ENCODE measurements at regions not wholly inside any gene's neighbourhood (a gene's known extent, or its start where the extent isn't known, plus 50 kb on each side); places are given as distances from the start of the nearest gene placed in this dataset.

GRCh38 chr2:44112096-44112495 lies 56.6 kb upstream of the PPM1B start:
- Histone ChIP-seq H3K23ac (ENCODE audit: insufficient read length, low read depth, low read length) (no peak overlapping the region), H2BK20ac (ENCODE audit: low read depth, low read length, poor library complexity, severe bottlenecking) (no peak overlapping the region), H2AK5ac (ENCODE audit: insufficient read length, low read length) (no peak overlapping the region), H4K91ac (ENCODE audit: insufficient read length, low read depth, low read length) (no peak overlapping the region), H3K9me3 (ENCODE audit: control insufficient read depth, low read depth, low read length) (no peaks in the 10 kb centered on the region), H3K79me1 (ENCODE audit: insufficient read depth, low read depth, low read length, poor library complexity, severe bottlenecking) (no peaks in the 10 kb centered on the region), H2BK120ac (ENCODE audit: low read depth, low read length, poor library complexity, severe bottlenecking) (no peak overlapping the region), H4K20me1 (ENCODE audit: control insufficient read depth, insufficient read depth, insufficient read length) (no peaks in the 10 kb centered on the region), H3K4me1 (ENCODE audit: insufficient read depth, low read length) (no peaks in the 10 kb centered on the region; the same call in 1 of the 2 replicates), H3T11ph (ENCODE audit: low read length) (no peak overlapping the region), H2BK5ac (ENCODE audit: insufficient read length, low read length) (no peak overlapping the region), H3K27ac (ENCODE audit: insufficient read length, low read depth, low read length) (no peak overlapping the region), H3K9ac (ENCODE audit: extremely low read depth, insufficient read length, low read length) (no peak overlapping the region), H4K8ac (replicated peaks; ENCODE audit: insufficient read length, low read depth, low read length) (no peak overlapping the region), H3K4ac (ENCODE audit: low read depth, low read length) (no peak overlapping the region), H3K23me2 (ENCODE audit: insufficient read length, low read depth, low read length, poor library complexity, severe bottlenecking) (no peaks in the 10 kb centered on the region), H2BK12ac (ENCODE audit: insufficient read length, low read depth, low read length) (no peak overlapping the region), H4K5ac (ENCODE audit: insufficient read length, low read depth, low read length) (no peak overlapping the region), H3K14ac (ENCODE audit: insufficient read depth, low read length) (no peak overlapping the region), H3K56ac (ENCODE audit: insufficient read length, low read depth, low read length) (no peak overlapping the region), H3K79me2 (ENCODE audit: insufficient read depth, low read length) (no peaks in the 10 kb centered on the region), H3K18ac (ENCODE audit: insufficient read length, low read depth, low read length) (no peak overlapping the region), H2BK15ac (ENCODE audit: low read depth, low read length) (no peak overlapping the region), H2AFZ (ENCODE audit: low read length) (no peak overlapping the region), H3K4me2 (ENCODE audit: insufficient read depth, insufficient read length, low read length) (no peak overlapping the region), H3K27me3 (ENCODE audit: insufficient read depth, low read length) (no peaks in the 10 kb centered on the region)
- Mint-ChIP-seq H3K4me1 (peaks cover 5 to 8% of the 10 kb centered on the region in 2 experiments; a peak in 2 of 4 replicates), H3K27me3 (ENCODE audit: low read depth) (no peaks in the 10 kb centered on the region), H3K9me3 (no peaks in the 10 kb centered on the region), H3K4me3 (no peak overlapping the region), H3K36me3 (ENCODE audit: insufficient read depth in 1 of 3, low read depth in 3 of 3) (no peaks in the 10 kb centered on the region), H3K27ac (no peak overlapping the region)
- DNase-seq = no peak
- no peak for TF ChIP-seq CTCF (conservative IDR thresholded peaks at IDR 0.05)
